HEK293 (cell line): ENCODE measurements at regions not wholly inside any gene's neighbourhood (a gene's known extent, or its start where the extent isn't known, plus 50 kb on each side); places are given as distances from the start of the nearest gene placed in this dataset.

Experiments used
- OVOL3 ChIP-seq: fragments of 450-650 bp; formaldehyde crosslinking; IDR thresholded peaks from 2 replicates; pipeline ENCODE4 v1.5.1; 2016; ENCODE audit warnings: missing biosample characterization, missing genetic modification characterization
- ZBTB20 ChIP-seq: fragments of 450-650 bp; formaldehyde crosslinking; IDR thresholded peaks from 2 replicates; pipeline ENCODE4 v1.5.1; 2016; ENCODE audit warnings: missing biosample characterization, missing genetic modification characterization
- ZBTB44 ChIP-seq: fragments of 450-650 bp; IDR thresholded peaks from 2 replicates; pipeline ENCODE4 v1.5.1; 2018; ENCODE audit warnings: missing biosample characterization, mild to moderate bottlenecking, missing genetic modification characterization
- ZNF148 ChIP-seq: fragments of 450-650 bp; formaldehyde crosslinking; IDR thresholded peaks from 2 replicates; pipeline ENCODE4 v1.5.0; 2017; ENCODE audit warnings: missing biosample characterization, missing genetic modification characterization, borderline replicate concordance
- ZNF174 ChIP-seq: fragments of 450-650 bp; formaldehyde crosslinking; IDR thresholded peaks from 2 replicates; pipeline ENCODE4 v1.5.0; 2017; ENCODE audit warnings: missing biosample characterization, mild to moderate bottlenecking, missing genetic modification characterization
- ZNF24 ChIP-seq: fragments of 450-650 bp; formaldehyde crosslinking; IDR thresholded peaks from 2 replicates; pipeline ENCODE4 v1.5.1; 2016; ENCODE audit warnings: missing biosample characterization, missing genetic modification characterization
- ZNF423 ChIP-seq: fragments of 450-650 bp; formaldehyde crosslinking; IDR thresholded peaks from 2 replicates; pipeline ENCODE4 v1.5.1; 2016; ENCODE audit warnings: missing biosample characterization, missing genetic modification characterization
- TF ChIP-seq, protein P1 (sequence below): fragments of 450-650 bp; formaldehyde crosslinking; IDR thresholded peaks from 2 replicates; pipeline ENCODE4 v1.5.1; 2016; ENCODE audit warnings: missing biosample characterization, missing genetic modification characterization
- TF ChIP-seq, protein P2 (sequence below): fragments of 450-650 bp; formaldehyde crosslinking; IDR thresholded peaks from 2 replicates; pipeline ENCODE4 v1.5.1; 2016; ENCODE audit warnings: missing biosample characterization, missing genetic modification characterization
- TF ChIP-seq, protein P3 (sequence below): fragments of 450-650 bp; formaldehyde crosslinking; IDR thresholded peaks from 2 replicates; pipeline ENCODE4 v1.5.1; 2016; ENCODE audit warnings: missing biosample characterization, missing genetic modification characterization
- TF ChIP-seq, protein P4 (sequence below): fragments of 450-650 bp; formaldehyde crosslinking; IDR thresholded peaks from 2 replicates; pipeline ENCODE4 v1.5.1; 2016; ENCODE audit warnings: missing biosample characterization, missing genetic modification characterization
- TF ChIP-seq, protein P5 (sequence below): fragments of 450-650 bp; formaldehyde crosslinking; IDR thresholded peaks from 2 replicates; pipeline ENCODE4 v1.5.1; 2016; ENCODE audit warnings: missing biosample characterization, missing genetic modification characterization

- TF ChIP-seq, protein P1, sequence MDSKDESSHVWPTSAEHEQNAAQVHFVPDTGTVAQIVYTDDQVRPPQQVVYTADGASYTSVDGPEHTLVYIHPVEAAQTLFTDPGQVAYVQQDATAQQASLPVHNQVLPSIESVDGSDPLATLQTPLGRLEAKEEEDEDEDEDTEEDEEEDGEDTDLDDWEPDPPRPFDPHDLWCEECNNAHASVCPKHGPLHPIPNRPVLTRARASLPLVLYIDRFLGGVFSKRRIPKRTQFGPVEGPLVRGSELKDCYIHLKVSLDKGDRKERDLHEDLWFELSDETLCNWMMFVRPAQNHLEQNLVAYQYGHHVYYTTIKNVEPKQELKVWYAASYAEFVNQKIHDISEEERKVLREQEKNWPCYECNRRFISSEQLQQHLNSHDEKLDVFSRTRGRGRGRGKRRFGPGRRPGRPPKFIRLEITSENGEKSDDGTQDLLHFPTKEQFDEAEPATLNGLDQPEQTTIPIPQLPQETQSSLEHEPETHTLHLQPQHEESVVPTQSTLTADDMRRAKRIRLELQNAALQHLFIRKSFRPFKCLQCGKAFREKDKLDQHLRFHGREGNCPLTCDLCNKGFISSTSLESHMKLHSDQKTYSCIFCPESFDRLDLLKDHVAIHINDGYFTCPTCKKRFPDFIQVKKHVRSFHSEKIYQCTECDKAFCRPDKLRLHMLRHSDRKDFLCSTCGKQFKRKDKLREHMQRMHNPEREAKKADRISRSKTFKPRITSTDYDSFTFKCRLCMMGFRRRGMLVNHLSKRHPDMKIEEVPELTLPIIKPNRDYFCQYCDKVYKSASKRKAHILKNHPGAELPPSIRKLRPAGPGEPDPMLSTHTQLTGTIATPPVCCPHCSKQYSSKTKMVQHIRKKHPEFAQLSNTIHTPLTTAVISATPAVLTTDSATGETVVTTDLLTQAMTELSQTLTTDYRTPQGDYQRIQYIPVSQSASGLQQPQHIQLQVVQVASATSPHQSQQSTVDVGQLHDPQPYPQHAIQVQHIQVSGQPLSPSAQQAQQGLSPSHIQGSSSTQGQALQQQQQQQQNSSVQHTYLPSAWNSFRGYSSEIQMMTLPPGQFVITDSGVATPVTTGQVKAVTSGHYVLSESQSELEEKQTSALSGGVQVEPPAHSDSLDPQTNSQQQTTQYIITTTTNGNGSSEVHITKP, result no peak
- TF ChIP-seq ZNF24 (no peak), ZBTB20 (tag by site-specific recombination) (no peak), OVOL3 (tag by site-specific recombination) (no peak), ZBTB44 (no peak), ZNF174 (no peak), ZNF423 (tag by site-specific recombination) (no peak), ZNF148 (no peak)
- TF ChIP-seq, protein P2, sequence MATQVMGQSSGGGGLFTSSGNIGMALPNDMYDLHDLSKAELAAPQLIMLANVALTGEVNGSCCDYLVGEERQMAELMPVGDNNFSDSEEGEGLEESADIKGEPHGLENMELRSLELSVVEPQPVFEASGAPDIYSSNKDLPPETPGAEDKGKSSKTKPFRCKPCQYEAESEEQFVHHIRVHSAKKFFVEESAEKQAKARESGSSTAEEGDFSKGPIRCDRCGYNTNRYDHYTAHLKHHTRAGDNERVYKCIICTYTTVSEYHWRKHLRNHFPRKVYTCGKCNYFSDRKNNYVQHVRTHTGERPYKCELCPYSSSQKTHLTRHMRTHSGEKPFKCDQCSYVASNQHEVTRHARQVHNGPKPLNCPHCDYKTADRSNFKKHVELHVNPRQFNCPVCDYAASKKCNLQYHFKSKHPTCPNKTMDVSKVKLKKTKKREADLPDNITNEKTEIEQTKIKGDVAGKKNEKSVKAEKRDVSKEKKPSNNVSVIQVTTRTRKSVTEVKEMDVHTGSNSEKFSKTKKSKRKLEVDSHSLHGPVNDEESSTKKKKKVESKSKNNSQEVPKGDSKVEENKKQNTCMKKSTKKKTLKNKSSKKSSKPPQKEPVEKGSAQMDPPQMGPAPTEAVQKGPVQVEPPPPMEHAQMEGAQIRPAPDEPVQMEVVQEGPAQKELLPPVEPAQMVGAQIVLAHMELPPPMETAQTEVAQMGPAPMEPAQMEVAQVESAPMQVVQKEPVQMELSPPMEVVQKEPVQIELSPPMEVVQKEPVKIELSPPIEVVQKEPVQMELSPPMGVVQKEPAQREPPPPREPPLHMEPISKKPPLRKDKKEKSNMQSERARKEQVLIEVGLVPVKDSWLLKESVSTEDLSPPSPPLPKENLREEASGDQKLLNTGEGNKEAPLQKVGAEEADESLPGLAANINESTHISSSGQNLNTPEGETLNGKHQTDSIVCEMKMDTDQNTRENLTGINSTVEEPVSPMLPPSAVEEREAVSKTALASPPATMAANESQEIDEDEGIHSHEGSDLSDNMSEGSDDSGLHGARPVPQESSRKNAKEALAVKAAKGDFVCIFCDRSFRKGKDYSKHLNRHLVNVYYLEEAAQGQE (tag by site-specific recombination), result no peak
- TF ChIP-seq, protein P3, sequence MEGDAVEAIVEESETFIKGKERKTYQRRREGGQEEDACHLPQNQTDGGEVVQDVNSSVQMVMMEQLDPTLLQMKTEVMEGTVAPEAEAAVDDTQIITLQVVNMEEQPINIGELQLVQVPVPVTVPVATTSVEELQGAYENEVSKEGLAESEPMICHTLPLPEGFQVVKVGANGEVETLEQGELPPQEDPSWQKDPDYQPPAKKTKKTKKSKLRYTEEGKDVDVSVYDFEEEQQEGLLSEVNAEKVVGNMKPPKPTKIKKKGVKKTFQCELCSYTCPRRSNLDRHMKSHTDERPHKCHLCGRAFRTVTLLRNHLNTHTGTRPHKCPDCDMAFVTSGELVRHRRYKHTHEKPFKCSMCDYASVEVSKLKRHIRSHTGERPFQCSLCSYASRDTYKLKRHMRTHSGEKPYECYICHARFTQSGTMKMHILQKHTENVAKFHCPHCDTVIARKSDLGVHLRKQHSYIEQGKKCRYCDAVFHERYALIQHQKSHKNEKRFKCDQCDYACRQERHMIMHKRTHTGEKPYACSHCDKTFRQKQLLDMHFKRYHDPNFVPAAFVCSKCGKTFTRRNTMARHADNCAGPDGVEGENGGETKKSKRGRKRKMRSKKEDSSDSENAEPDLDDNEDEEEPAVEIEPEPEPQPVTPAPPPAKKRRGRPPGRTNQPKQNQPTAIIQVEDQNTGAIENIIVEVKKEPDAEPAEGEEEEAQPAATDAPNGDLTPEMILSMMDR (tag by site-specific recombination), result no peak
- TF ChIP-seq, protein P4, sequence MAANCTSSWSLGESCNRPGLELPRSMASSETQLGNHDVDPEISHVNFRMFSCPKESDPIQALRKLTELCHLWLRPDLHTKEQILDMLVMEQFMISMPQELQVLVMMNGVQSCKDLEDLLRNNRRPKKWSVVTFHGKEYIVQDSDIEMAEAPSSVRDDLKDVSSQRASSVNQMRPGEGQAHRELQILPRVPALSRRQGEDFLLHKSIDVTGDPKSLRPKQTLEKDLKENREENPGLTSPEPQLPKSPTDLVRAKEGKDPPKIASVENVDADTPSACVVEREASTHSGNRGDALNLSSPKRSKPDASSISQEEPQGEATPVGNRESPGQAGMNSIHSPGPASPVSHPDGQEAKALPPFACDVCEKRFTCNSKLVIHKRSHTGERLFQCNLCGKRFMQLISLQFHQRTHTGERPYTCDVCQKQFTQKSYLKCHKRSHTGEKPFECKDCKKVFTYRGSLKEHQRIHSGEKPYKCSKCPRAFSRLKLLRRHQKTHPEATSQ (tag by site-specific recombination), result no peak
- TF ChIP-seq, protein P5, sequence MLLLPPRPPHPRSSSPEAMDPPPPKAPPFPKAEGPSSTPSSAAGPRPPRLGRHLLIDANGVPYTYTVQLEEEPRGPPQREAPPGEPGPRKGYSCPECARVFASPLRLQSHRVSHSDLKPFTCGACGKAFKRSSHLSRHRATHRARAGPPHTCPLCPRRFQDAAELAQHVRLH (tag by site-specific recombination), result no peak
Observed at GRCh38 chrX:128623361-128623760, 571.2 kb upstream of the ACTRT1 start.
